ENCODE measurements at regions not wholly inside any gene's neighbourhood (a gene's known extent, or its start where the extent isn't known, plus 50 kb on each side); places are given as distances from the start of the nearest gene placed in this dataset.

GRCh38 chr7:45259227-45259596, 101.6 kb downstream of the RAMP3 start:
- ChIA-PET POLR2A (no interaction called here), RAD21 (ENCODE audit: low non-redundant PET in 1 of 2, low total read pairs in 2 of 2, uncharacterized antibody in 2 of 2, unreplicated experiment in 2 of 2) (no interaction called here), CTCF (interaction anchor here (0.6 to 0.8 kb wide), 2 partner anchors 8 to 585 kb away, joined by 3 read pairs; no protein-coding TSS in a partner anchor)
- Histone ChIP-seq H3K27me3 (ENCODE audit: insufficient read depth, low read length) (peaks cover 6% of the 10 kb centered on the region; the same call in 1 of the 2 replicates), H3K36me3 (ENCODE audit: control insufficient read depth in 1 of 2, insufficient read depth in 2 of 2, low read length in 2 of 2) (no peaks in the 10 kb centered on the region), H3K4me2 (ENCODE audit: low read length) (no peak overlapping the region), H3K9me3 (ENCODE audit: control insufficient read depth in 1 of 2, insufficient read depth in 1 of 2, low read depth in 1 of 2, low read length in 2 of 2) (no peaks in the 10 kb centered on the region; a peak in 1 of 4 replicates), H3K9me2 (ENCODE audit: insufficient read depth) (no peaks in the 10 kb centered on the region), H3K9ac (ENCODE audit: low read length) (no peak overlapping the region), H3K79me2 (ENCODE audit: insufficient read depth, low read length) (no peaks in the 10 kb centered on the region), H3K4me1 (ENCODE audit: control insufficient read depth in 1 of 2, insufficient read depth in 2 of 2, low read length in 2 of 2) (peaks cover 0 to 4% of the 10 kb centered on the region in 2 experiments; a peak in 1 of 4 replicates), H3K4me3 (replicated peaks in 1 of 2; ENCODE audit: low read depth in 1 of 2, low read length in 2 of 2) (no peak overlapping the region), H4K20me1 (ENCODE audit: insufficient read depth) (no peaks in the 10 kb centered on the region), H3K27ac (ENCODE audit: low read depth, low read length) (no peak overlapping the region), H2AFZ (ENCODE audit: low read depth, low read length, poor library complexity, severe bottlenecking) (no peak overlapping the region)
- no peak for ATAC-seq
- TF ChIP-seq, protein P1, sequence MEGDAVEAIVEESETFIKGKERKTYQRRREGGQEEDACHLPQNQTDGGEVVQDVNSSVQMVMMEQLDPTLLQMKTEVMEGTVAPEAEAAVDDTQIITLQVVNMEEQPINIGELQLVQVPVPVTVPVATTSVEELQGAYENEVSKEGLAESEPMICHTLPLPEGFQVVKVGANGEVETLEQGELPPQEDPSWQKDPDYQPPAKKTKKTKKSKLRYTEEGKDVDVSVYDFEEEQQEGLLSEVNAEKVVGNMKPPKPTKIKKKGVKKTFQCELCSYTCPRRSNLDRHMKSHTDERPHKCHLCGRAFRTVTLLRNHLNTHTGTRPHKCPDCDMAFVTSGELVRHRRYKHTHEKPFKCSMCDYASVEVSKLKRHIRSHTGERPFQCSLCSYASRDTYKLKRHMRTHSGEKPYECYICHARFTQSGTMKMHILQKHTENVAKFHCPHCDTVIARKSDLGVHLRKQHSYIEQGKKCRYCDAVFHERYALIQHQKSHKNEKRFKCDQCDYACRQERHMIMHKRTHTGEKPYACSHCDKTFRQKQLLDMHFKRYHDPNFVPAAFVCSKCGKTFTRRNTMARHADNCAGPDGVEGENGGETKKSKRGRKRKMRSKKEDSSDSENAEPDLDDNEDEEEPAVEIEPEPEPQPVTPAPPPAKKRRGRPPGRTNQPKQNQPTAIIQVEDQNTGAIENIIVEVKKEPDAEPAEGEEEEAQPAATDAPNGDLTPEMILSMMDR (IDR thresholded peaks at IDR 0.05 in 2 of 3, conservative IDR thresholded peaks at IDR 0.05 in 1 of 3; ENCODE audit: borderline replicate concordance in 1 of 3, insufficient read depth in 1 of 3, low read depth in 2 of 3, low read length in 2 of 3) = no peak
- TF ChIP-seq CBX3 (IDR thresholded peaks at IDR 0.05; ENCODE audit: low read depth) (no peak), POLR2AphosphoS5 (IDR thresholded peaks at IDR 0.05; ENCODE audit: low read depth, low read length) (no peak), FOSL1 (IDR thresholded peaks at IDR 0.05; ENCODE audit: low read depth) (no peak), POLR2A (IDR thresholded peaks at IDR 0.05; ENCODE audit: borderline replicate concordance, extremely low read depth, insufficient read depth, insufficient read length) (no peak), SP1 (IDR thresholded peaks at IDR 0.05; ENCODE audit: low read depth) (no peak), YY1 (IDR thresholded peaks at IDR 0.05; ENCODE audit: extremely low read depth, insufficient replicate concordance, low read depth, low read length) (no peak), ZNF274 (IDR thresholded peaks at IDR 0.05; ENCODE audit: low read depth, low read length) (no peak), ATF3 (IDR thresholded peaks at IDR 0.05) (no peak), CEBPB (IDR thresholded peaks at IDR 0.05; ENCODE audit: low read depth) (no peak), EZH2 (IDR thresholded peaks at IDR 0.05) (no peak), MAX (IDR thresholded peaks at IDR 0.05) (no peak), TCF7L2 (IDR thresholded peaks at IDR 0.05; ENCODE audit: borderline replicate concordance, extremely low read depth, insufficient read depth, insufficient read length) (no peak), ELF1 (IDR thresholded peaks at IDR 0.05; ENCODE audit: borderline replicate concordance, low read depth) (no peak), EGR1 (IDR thresholded peaks at IDR 0.05; ENCODE audit: low read depth) (no peak), SIN3A (IDR thresholded peaks at IDR 0.05; ENCODE audit: low read depth) (no peak), JUND (IDR thresholded peaks at IDR 0.05) (no peak)
- BruUV-seq (replicated peaks) = no TSS peak
- no peak for DNase-seq (ENCODE audit: low read depth, low spot score)
- intact Hi-C loops (cut with micrococcal nuclease) = loop anchor here (5.0 kb wide), 1 partner anchor 52 kb away; no protein-coding TSS in a partner anchor

All from HCT116 (cell line).